ENCODE measurements at regions not wholly inside any gene's neighbourhood (a gene's known extent, or its start where the extent isn't known, plus 50 kb on each side); places are given as distances from the start of the nearest gene placed in this dataset.
"Not testable (repeated sequence)": the region's sequence is repeated elsewhere in the genome, so short reads cannot be mapped to it uniquely, and the experiment has no call there.

DNA sequence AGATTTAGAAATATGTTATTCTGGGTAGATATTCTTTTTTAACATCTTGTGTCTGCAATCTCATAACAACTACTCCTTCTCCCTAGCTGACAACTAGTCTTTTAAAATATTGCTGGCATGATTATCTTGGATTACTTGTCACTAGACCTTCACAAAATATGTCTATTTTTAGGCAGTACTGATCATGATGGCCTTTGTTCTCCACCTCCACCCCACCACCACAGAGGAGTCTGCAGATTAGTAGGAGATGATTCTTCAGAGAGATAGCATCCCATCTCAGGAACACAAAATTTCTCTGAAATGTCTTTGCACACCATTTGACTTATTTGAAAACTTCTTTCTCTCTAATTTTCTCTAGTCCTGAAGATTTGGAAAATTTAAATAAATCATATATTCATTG is 338.1 kb upstream of the SPHKAP start:
- H3K9me3 Mint-ChIP-seq, result peaks cover 19% of the 10 kb centered on the region
- H3K4me3 Mint-ChIP-seq, result no peak overlapping the region
- no peak overlapping the region for H3K27ac Mint-ChIP-seq
- no peak for DNase-seq (ENCODE audit: low spot score in 2 of 2, unreplicated experiment in 2 of 2)
- no peaks in the 10 kb centered on the region for H3K27me3 Mint-ChIP-seq (ENCODE audit: low read depth)
- H3K36me3 Mint-ChIP-seq, result no peaks in the 10 kb centered on the region
- TF ChIP-seq CTCF (IDR thresholded peaks at IDR 0.05; ENCODE audit: unreplicated experiment), result no peak
- H3K4me1 Mint-ChIP-seq, result no peaks in the 10 kb centered on the region

GRCh38 chr2:228516019-228516418 is 334.5 kb upstream of the SPHKAP start:
- H3K9me3 Mint-ChIP-seq, result peaks cover 4% of the 10 kb centered on the region
- no peak overlapping the region for H3K4me3 Mint-ChIP-seq
- H3K27ac Mint-ChIP-seq, result no peak overlapping the region
- H3K4me1 Mint-ChIP-seq, result no peaks in the 10 kb centered on the region
- no peak for TF ChIP-seq CTCF (IDR thresholded peaks at IDR 0.05; ENCODE audit: unreplicated experiment)
- H3K36me3 Mint-ChIP-seq, result no peaks in the 10 kb centered on the region
- no peaks in the 10 kb centered on the region for H3K27me3 Mint-ChIP-seq (ENCODE audit: low read depth)
- no peak for DNase-seq (ENCODE audit: low spot score in 2 of 2, unreplicated experiment in 2 of 2)

DNA sequence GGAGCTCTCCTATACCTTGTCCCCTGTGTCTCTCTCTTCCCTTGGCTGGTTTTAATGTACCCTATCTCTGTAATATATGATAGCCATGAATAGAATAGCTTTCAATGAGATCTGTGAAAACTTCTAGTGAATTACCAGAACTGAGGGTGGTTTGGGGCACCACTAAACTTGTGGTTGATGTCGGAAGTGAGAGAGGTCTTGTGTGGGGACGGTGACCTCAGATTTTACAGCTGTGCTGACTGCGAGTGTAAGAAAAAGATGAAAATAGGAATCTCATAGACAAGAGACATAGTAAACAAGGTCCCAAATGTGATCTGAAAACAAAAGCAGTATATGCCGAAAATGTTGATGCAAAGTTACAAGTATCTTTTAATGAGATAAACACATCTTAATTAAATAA is 332.0 kb upstream of the SPHKAP start:
- not testable (repeated sequence) for H3K4me3 Mint-ChIP-seq; H3K4me1 Mint-ChIP-seq; H3K27ac Mint-ChIP-seq; H3K27me3 Mint-ChIP-seq (ENCODE audit: low read depth); H3K36me3 Mint-ChIP-seq; DNase-seq (ENCODE audit: low spot score in 2 of 2, unreplicated experiment in 2 of 2); H3K9me3 Mint-ChIP-seq

DNA sequence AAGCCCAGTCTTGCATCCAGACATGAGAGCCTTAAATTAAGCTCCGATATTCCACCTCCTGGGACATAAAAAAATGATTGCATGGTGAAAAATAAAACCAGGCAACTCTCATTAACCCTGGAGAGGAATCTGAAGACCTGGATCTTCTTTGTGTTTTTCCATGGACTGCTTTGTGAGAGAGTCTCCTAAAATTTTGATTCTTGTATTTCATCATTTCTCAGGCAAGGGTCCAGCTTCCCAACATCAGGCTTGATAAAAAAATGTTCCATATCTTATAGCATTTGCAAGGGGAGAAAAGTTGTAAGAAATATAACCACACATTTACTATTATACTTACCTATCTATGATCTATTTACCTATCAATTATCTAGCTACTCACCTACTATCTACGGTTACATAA is 327.5 kb upstream of the SPHKAP start:
- peaks cover 13% of the 10 kb centered on the region for H3K4me1 Mint-ChIP-seq
- no peak for TF ChIP-seq CTCF (IDR thresholded peaks at IDR 0.05; ENCODE audit: unreplicated experiment)
- no peaks in the 10 kb centered on the region for H3K27me3 Mint-ChIP-seq (ENCODE audit: low read depth)
- DNase-seq (ENCODE audit: low spot score in 2 of 2, unreplicated experiment in 2 of 2), result no peak
- no peak overlapping the region for H3K4me3 Mint-ChIP-seq
- H3K36me3 Mint-ChIP-seq, result no peaks in the 10 kb centered on the region
- no peak overlapping the region for H3K27ac Mint-ChIP-seq
- H3K9me3 Mint-ChIP-seq, result no peaks in the 10 kb centered on the region

DNA sequence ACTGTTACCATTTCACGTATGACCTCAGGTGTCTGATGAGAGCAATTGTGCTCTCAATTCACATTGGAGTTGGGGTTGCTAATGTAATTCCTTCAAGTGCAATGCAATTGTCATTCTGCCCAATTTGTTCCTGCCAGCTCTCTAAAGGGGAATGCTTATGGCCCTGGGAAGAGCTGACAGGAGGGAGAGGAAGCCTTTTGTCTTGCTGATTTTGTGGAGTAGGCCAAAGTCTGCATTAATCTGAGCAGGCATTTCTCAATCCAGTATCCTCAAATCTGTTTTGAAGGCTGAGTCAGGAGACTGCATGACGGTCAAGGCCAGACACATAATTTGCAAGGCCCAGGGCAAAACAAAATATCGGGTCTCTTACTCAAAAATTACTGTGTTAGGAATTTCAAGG is 326.4 kb upstream of the SPHKAP start:
- Mint-ChIP-seq H3K36me3 (no peaks in the 10 kb centered on the region), H3K27me3 (ENCODE audit: low read depth) (no peaks in the 10 kb centered on the region), H3K4me3 (no peak overlapping the region), H3K9me3 (no peaks in the 10 kb centered on the region), H3K4me1 (peaks cover 13% of the 10 kb centered on the region), H3K27ac (no peak overlapping the region)
- DNase-seq (ENCODE audit: low spot score in 2 of 2, unreplicated experiment in 2 of 2), result no peak
- no peak for TF ChIP-seq CTCF (IDR thresholded peaks at IDR 0.05; ENCODE audit: unreplicated experiment)

DNA sequence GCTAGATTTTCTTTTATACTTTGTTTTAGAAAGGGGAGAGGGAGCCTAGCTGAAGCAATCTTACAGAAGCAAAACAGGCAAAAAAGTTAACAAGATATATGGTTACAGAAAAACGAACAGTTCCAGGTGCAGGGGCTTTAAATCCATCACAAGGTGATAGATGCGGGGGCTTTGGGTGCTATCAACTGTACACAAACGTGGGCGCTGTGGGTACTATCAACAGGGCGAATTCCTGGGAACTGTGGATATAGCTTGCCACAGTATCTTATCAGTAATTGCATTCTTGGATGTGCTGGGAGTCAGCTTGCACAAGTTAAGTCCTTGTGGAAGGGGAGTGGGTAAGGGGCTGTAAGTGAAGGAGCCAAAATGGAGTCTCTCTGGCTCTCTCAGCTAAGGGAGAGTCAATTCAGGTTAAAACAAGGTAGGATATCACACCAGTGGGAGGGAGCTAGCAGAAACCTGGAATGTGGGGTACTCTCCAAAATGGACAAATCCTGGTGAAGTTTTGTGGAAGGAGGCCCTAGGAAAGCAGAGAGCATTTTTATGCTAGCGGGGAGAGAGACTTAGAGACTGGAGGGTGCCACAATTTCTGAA is 325.8 kb upstream of the SPHKAP start:
- no peaks in the 10 kb centered on the region for H3K36me3 Mint-ChIP-seq
- no peak for DNase-seq (ENCODE audit: low spot score in 2 of 2, unreplicated experiment in 2 of 2)
- H3K27ac Mint-ChIP-seq, result no peak overlapping the region
- peaks cover 13% of the 10 kb centered on the region for H3K4me1 Mint-ChIP-seq
- no peaks in the 10 kb centered on the region for H3K27me3 Mint-ChIP-seq (ENCODE audit: low read depth)
- H3K9me3 Mint-ChIP-seq, result no peaks in the 10 kb centered on the region
- no peak for TF ChIP-seq CTCF (IDR thresholded peaks at IDR 0.05; ENCODE audit: unreplicated experiment)
- no peak overlapping the region for H3K4me3 Mint-ChIP-seq

Measured in mesothelial cell of epicardium (in vitro differentiated cells).